H1 (cell line): ENCODE measurements at regions not wholly inside any gene's neighbourhood (a gene's known extent, or its start where the extent isn't known, plus 50 kb on each side); places are given as distances from the start of the nearest gene placed in this dataset.

Source experiments
- CBX5 ChIP-seq: fragments of 300-800, 300-1000 bp; sonication (generic); IDR thresholded peaks from 2 replicates; pipeline ENCODE4 v1.7.1; 2016; ENCODE audit warnings: antibody characterized with exemption, low read length, low read depth
- CHD1 ChIP-seq: IDR thresholded peaks from 2 replicates; pipeline ENCODE4 v1.6.1; 2012; ENCODE audit warnings: low read depth, low read length, improper control_type of control experiment
- CHD7 ChIP-seq: fragments of 300-600 bp; sonication (generic); IDR thresholded peaks from 2 replicates; pipeline ENCODE4 v1.7.1; 2012; ENCODE audit warnings: low read length, moderate library complexity, mild to moderate bottlenecking, inconsistent platforms; ENCODE audit not compliant: insufficient replicate concordance
- EP300 ChIP-seq, 2 experiments: IDR thresholded peaks; 1 replicate in 1 of 2; 2 replicates in 1 of 2; pipeline ENCODE4 v1.6.1; 2011 to 2012; ENCODE audit warnings: low read depth in 2 of 2, low read length in 2 of 2, mild to moderate bottlenecking in 2 of 2, borderline replicate concordance in 1 of 2, inconsistent platforms in 1 of 2, moderate library complexity in 1 of 2
- GABPA ChIP-seq: IDR thresholded peaks from 2 replicates; pipeline ENCODE4 v1.6.1; 2011; ENCODE audit warnings: mild to moderate bottlenecking, low read length, moderate library complexity, borderline replicate concordance; ENCODE audit not compliant: insufficient read depth
- JUND ChIP-seq: IDR thresholded peaks from 2 replicates; pipeline ENCODE4 v1.6.1; 2011; ENCODE audit warnings: mild to moderate bottlenecking, improper control_type of control experiment, low read length
- MAFK ChIP-seq: IDR thresholded peaks from 2 replicates; pipeline ENCODE4 v1.6.1; 2012; ENCODE audit warnings: low read depth, mild to moderate bottlenecking, improper control_type of control experiment, low read length
- RFX5 ChIP-seq: IDR thresholded peaks from 2 replicates; pipeline ENCODE4 v1.6.1; 2011; ENCODE audit warnings: low read depth, low read length, improper control_type of control experiment, borderline replicate concordance
- SP4 ChIP-seq: IDR thresholded peaks from 2 replicates; pipeline ENCODE4 v1.6.1; 2012; ENCODE audit warnings: low read length, inconsistent platforms
- TEAD4 ChIP-seq: IDR thresholded peaks from 2 replicates; pipeline ENCODE4 v1.6.1; 2012; ENCODE audit warnings: low read depth, low read length, inconsistent platforms, mixed read lengths
- YY1 ChIP-seq: IDR thresholded peaks from 2 replicates; pipeline ENCODE4 v1.6.1; 2011; ENCODE audit warnings: low read depth, mild to moderate bottlenecking, low read length

- no peak for TF ChIP-seq CHD7
- no peak for TF ChIP-seq EP300 (IDR thresholded peaks at IDR 0.05; ENCODE audit: borderline replicate concordance in 1 of 2, low read depth in 2 of 2, low read length in 2 of 2)
- TF ChIP-seq CBX5 = no peak
- no peak for TF ChIP-seq GABPA
- no peak for TF ChIP-seq SP4
- no peak for TF ChIP-seq TEAD4
- no peak for TF ChIP-seq MAFK
- no peak for TF ChIP-seq YY1
- no peak for TF ChIP-seq RFX5
- no peak for TF ChIP-seq JUND
- TF ChIP-seq CHD1 = no peak
These were observed 339.4 kb upstream of the CBLB start (continued) for GRCh38 chr3:106208251-106208650.
